Peyer's patch (tissue), 4 donors: ENCODE measurements at regions not wholly inside any gene's neighbourhood (a gene's known extent, or its start where the extent isn't known, plus 50 kb on each side); places are given as distances from the start of the nearest gene placed in this dataset.

Experiments used
- DNase-seq, 3 donors: peaks; one replicate each; pipeline ENCODE4 v3.0.0-alpha.2; 2017 to 2019
- H3K27ac ChIP-seq, 4 donors: fragments of 200-600 bp; sonication (generic); one replicate each; pipeline ENCODE4 v1.5.1; 2016 to 2019
- H3K27me3 ChIP-seq, 2 donors: fragments of 200-600 bp; sonication (generic); one replicate each; pipeline ENCODE4 v1.5.1; 2019
- H3K36me3 ChIP-seq, 3 donors: fragments of 200-600 bp; sonication (generic); one replicate each; pipeline ENCODE4 v1.5.1; 2016 to 2019
- H3K4me1 ChIP-seq, 4 donors: fragments of 200-600 bp; sonication (generic); one replicate each; pipeline ENCODE4 v1.5.1; 2016 to 2019
- H3K4me3 ChIP-seq, 4 donors: fragments of 200-600 bp; sonication (generic); 1 replicate in 3 of 4; 2 replicates in 1 of 4; pipeline ENCODE4 v1.5.1; 2016 to 2019; ENCODE audit warnings: mild to moderate bottlenecking in 1 of 4
- H3K9me3 ChIP-seq, 4 donors: fragments of 200-600 bp; sonication (generic); one replicate each; pipeline ENCODE4 v1.5.1; 2016 to 2019; ENCODE audit warnings: mild to moderate bottlenecking in 1 of 4
- POLR2A ChIP-seq, 2 donors: fragments of 450-650 bp; IDR thresholded peaks; one replicate each; pipeline ENCODE4 v1.5.1; 2017; ENCODE audit warnings: antibody characterized with exemption in 2 of 2, mild to moderate bottlenecking in 2 of 2, moderate library complexity in 2 of 2
- TF ChIP-seq, protein P1 (sequence below), 6 experiments: fragments of 450-650 bp in 4 of 6; fragments of 200-600 bp in 2 of 6; sonication (generic) in 1 of 6; IDR thresholded peaks; one replicate each; pipeline ENCODE4 v1.5.1; 2017 to 2019; ENCODE audit warnings: antibody characterized with exemption in 6 of 6, mild to moderate bottlenecking in 3 of 6, moderate library complexity in 1 of 6

DNA sequence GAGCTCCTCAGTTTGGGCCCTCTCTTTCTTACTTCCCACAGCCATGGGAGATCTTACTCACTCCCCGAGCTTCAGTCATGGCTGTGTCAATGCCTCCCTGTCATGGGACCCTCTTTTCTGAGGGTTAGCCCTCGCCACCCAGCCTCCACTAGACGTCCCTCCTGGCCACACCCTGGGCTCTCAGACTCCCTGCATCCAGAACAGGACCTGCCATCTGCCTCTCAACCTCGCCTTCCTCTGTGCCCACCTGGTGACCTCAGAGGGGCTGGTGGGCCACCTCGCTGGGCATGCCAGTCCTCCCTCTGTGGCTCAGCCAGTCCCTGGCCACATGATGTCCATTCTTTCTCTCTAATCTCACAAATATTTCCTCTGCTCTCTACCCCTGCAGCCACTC is 54.6 kb upstream of the MED9 start:
- TF ChIP-seq, protein P1, sequence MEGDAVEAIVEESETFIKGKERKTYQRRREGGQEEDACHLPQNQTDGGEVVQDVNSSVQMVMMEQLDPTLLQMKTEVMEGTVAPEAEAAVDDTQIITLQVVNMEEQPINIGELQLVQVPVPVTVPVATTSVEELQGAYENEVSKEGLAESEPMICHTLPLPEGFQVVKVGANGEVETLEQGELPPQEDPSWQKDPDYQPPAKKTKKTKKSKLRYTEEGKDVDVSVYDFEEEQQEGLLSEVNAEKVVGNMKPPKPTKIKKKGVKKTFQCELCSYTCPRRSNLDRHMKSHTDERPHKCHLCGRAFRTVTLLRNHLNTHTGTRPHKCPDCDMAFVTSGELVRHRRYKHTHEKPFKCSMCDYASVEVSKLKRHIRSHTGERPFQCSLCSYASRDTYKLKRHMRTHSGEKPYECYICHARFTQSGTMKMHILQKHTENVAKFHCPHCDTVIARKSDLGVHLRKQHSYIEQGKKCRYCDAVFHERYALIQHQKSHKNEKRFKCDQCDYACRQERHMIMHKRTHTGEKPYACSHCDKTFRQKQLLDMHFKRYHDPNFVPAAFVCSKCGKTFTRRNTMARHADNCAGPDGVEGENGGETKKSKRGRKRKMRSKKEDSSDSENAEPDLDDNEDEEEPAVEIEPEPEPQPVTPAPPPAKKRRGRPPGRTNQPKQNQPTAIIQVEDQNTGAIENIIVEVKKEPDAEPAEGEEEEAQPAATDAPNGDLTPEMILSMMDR (IDR thresholded peaks at IDR 0.05), result no peak
- no peak for TF ChIP-seq POLR2A (IDR thresholded peaks at IDR 0.05)
- no peaks in the 10 kb centered on the region for H3K36me3 ChIP-seq
- H3K4me1 ChIP-seq, result peaks cover 0 to 4% (median 2%) of the 10 kb centered on the region in 4 donors
- H3K4me3 ChIP-seq, result no peak overlapping the region
- DNase-seq, result no peak
- no peak overlapping the region for H3K27ac ChIP-seq
- H3K27me3 ChIP-seq, result no peaks in the 10 kb centered on the region
- H3K9me3 ChIP-seq, result peaks cover 0 to 12% (median 0%) of the 10 kb centered on the region in 4 donors

DNA sequence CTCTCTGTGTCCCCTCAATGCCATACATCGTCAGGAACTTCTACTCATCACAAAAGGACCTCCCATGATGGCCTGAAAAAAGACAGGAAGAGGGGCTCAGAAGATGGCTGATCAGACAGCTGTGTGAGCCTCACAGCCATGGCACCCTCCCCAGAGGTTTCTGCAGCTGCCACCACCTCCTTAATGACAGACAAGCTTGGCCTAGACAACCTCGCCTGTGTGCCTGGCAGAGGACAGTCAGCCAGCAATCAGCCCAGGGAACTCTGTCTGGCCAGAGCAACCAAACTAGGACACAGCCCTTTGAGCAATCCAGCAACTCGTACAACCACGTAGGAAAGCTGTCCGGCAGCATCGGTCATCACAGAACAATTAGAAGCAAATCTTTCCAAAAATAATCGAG is 54.2 kb upstream of the MED9 start:
- H3K9me3 ChIP-seq, result peaks cover 0 to 12% (median 0%) of the 10 kb centered on the region in 4 donors
- no peak overlapping the region for H3K27ac ChIP-seq
- H3K4me1 ChIP-seq, result peaks cover 0 to 3% (median under 1%) of the 10 kb centered on the region in 4 donors
- H3K4me3 ChIP-seq, result no peak overlapping the region
- no peaks in the 10 kb centered on the region for H3K36me3 ChIP-seq
- no peaks in the 10 kb centered on the region for H3K27me3 ChIP-seq
- no peak for DNase-seq
- TF ChIP-seq, protein P1 (IDR thresholded peaks at IDR 0.05), result no peak
- TF ChIP-seq POLR2A (IDR thresholded peaks at IDR 0.05), result no peak

DNA sequence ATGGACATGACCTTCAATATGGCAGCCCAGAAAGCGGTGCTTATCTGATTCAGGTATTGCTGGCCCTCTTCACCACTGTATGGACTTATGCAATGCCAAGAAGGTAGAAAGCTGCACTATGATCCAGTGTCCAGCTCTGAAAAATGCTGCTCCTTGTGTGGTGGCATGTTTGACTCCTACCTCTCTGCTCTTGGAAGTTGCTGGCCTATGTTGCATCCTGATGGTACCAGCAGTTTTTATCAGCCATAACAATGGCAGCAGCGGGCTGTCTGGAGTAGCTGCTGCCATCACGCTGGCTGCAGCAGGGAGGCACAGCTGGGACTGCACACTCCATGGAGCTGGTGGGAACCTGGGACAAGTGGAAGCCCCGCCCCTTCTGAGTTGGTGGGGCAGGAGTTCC is 53.1 kb upstream of the MED9 start:
- Histone ChIP-seq H3K27ac (no peak overlapping the region), H3K36me3 (no peaks in the 10 kb centered on the region), H3K27me3 (no peaks in the 10 kb centered on the region), H3K4me1 (peaks cover 0 to under 1% (median 0%) of the 10 kb centered on the region in 4 donors), H3K4me3 (no peak overlapping the region), H3K9me3 (peaks cover 0 to 12% (median 0%) of the 10 kb centered on the region in 4 donors)
- DNase-seq, result no peak
- TF ChIP-seq, protein P1 (IDR thresholded peaks at IDR 0.05), result no peak
- no peak for TF ChIP-seq POLR2A (IDR thresholded peaks at IDR 0.05)

DNA sequence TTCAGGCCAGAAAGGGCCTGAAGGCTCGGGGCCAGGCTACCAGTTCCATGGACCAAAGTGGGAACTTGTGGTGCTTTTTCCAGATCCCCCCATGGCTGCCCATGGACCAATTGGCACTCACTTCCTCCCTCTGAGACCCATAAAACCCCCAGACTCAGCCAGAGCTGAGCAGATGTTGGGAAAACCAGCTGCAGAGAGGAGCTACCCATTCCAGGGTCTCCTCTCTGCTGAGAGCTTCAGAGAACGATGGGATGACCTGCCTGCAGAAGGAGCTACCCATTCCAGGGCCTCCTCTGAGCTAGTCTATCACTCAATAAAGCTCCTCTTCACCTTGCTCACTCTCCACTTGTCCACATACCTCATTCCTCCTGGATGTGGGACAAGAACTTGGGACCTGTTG is 52.2 kb upstream of the MED9 start:
- H3K27me3 ChIP-seq, result no peaks in the 10 kb centered on the region

DNA sequence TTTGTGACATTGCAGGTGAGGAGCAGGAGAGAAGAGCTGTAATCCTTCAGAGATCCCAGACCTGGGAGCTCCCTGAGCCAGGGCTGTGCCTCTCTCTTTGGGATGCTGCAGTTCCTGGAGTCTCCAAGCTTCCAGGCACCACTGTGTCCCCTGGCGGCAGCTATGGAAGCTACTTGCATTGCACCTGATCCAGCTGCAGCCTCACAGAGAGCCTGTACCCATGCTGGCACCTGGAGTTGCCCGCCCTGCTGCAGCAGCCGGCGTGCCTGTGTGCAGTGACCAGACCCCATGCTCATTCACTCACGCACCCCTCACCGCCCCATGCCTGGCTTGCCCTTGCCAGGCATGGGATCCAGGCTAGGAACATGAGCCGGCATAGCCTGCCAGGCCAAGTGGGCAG is 51.8 kb upstream of the MED9 start:
- H3K36me3 ChIP-seq, result no peaks in the 10 kb centered on the region

More for the DNA sequence above, 52.2 kb upstream of the MED9 start:
- no peaks in the 10 kb centered on the region for H3K36me3 ChIP-seq
- no peaks in the 10 kb centered on the region for H3K4me1 ChIP-seq
- H3K9me3 ChIP-seq, result peaks cover 0 to 12% (median 0%) of the 10 kb centered on the region in 4 donors
- DNase-seq, result no peak
- no peak overlapping the region for H3K4me3 ChIP-seq
- no peak overlapping the region for H3K27ac ChIP-seq
- no peak for TF ChIP-seq POLR2A (IDR thresholded peaks at IDR 0.05)
- TF ChIP-seq, protein P1 (IDR thresholded peaks at IDR 0.05), result no peak

More for the DNA sequence above, 51.8 kb upstream of the MED9 start:
- Histone ChIP-seq H3K9me3 (peaks cover 0 to 12% (median 0%) of the 10 kb centered on the region in 4 donors), H3K4me1 (no peaks in the 10 kb centered on the region), H3K27me3 (no peaks in the 10 kb centered on the region), H3K4me3 (no peak overlapping the region), H3K27ac (no peak overlapping the region)
- DNase-seq, result no peak
- no peak for TF ChIP-seq POLR2A (IDR thresholded peaks at IDR 0.05)
- TF ChIP-seq, protein P1 (IDR thresholded peaks at IDR 0.05), result no peak
